Kasumi-1 (cell line): ENCODE measurements at regions not wholly inside any gene's neighbourhood (a gene's known extent, or its start where the extent isn't known, plus 50 kb on each side); places are given as distances from the start of the nearest gene placed in this dataset.
"Not testable (repeated sequence)": the region's sequence is repeated elsewhere in the genome, so short reads cannot be mapped to it uniquely, and the experiment has no call there.

Source experiments
- DNase-seq, 2 experiments: peaks; one replicate each; lab custom pipeline; 2025; lab: John Stamatoyannopoulos, UW

GRCh38 chr7:46071601-46072000 lies 150.5 kb upstream of the IGFBP3 start:
- DNase-seq: no peak

GRCh38 chr7:46071076-46071475 lies 150.0 kb upstream of the IGFBP3 start:
- DNase-seq: no peak

DNA sequence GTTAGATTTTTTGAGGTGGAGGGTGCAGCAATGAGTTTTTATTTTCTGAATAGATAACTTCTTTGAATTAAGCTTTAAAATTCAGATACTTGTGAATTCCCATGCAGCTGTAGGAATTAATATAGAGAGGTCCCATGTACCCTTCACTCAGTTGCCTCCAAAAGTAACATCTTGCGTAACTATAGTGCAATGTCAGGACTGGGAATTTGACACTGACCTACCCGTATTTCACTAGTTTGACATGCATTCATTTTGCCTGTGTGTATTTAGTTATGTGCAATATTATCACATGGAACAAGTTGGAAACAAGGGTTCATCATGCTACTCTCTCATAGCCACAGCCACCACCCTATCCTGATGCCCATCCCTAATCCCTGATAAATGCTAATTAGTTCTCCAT lies 147.1 kb upstream of the IGFBP3 start:
- no peak for DNase-seq

DNA sequence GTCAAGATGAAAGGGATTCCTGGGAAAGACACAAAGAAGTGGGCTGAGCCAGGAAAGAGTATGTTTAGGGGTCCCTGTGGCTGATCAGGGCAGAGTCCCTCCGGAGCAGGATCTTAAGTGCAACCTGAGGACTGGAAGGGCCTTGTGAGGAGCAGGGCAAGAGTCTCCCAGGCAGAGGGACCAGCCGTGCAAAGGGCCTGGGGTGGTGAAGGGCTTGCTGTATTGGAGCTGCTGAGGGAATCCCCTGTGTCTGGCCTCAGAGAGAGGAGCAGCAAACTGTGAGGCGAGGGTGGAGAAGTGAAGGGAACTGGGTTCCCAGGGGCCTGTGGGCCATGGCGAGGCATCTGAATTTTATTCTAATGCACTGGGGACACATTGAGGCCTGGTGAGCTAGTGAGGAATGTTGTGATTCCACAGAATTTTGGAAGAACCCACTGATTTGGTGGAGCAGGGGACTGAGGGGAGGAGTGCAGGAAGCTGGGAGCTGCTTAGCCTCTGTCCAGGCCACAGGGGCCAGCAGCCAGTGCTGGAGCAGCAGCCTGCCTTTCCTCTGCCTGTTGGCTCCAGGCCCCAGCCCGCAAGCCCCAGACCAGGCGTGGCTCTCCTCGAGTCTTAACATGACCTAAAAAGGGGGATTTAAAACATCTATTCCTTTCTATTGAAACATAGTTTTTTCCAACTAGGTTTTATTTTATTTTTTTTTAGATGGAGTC lies 138.4 kb upstream of the IGFBP3 start:
- DNase-seq: no peak

DNA sequence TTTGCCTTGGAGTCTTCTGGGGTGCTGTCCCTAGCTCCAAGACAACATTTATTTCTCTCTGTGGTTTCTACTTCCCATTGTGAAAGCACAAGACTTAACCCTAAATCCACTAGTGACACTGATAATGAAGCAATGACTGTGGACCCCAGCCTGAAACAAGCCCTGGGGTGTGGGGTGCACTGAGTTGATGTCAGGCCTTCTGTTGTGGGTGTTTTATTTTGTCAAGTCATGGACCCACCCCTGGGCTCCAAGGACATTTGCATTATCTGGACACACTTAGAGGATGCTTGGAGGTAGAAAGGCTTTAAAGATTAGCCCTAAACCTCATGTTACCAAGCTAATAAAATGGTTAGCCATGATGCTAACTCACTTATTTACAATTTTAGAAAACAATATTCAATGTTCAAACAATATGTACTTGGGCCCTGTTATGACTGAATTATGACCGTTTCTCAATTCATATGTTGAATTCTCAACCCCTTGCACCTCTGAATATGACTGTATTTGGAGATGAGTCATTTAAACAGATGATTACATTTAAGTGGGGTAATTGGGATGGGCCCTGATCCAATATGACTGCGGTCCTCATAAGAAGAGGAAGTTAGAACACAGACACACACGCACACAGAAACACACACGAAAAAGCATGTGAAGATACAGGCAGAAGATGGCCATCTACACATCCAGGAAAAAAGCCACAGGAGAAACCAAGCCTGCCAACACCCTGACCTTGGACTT lies 137.2 kb upstream of the IGFBP3 start:
- DNase-seq: no peak

- DNase-seq: no peak
These were observed 133.8 kb upstream of the IGFBP3 start for GRCh38 chr7:46054915-46055314.

DNA sequence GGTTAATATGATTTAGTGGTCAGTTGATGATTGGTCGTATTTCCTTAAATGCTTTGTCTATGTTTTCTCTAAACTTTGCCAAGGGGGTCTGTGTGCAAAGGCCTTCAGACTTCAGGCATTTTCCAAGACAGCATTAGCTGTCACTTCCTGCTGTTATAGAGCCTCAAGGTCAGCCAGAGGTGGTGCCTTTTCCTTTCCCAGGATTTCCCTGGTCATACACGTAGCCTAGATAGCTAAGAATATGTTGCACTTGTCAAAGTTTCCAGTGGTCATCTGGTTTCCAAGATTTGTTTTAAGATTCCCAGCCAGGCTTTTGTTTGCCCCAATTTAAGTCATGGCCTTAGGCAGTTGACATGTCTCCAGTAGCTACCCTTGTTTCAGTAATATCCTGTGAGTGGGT lies 133.2 kb upstream of the IGFBP3 start:
- no peak for DNase-seq

- DNase-seq: no peak
These were observed 126.5 kb upstream of the IGFBP3 start for GRCh38 chr7:46047581-46047980.

- DNase-seq: not testable (repeated sequence)
These were observed 122.3 kb upstream of the IGFBP3 start for GRCh38 chr7:46043338-46043737.

DNA sequence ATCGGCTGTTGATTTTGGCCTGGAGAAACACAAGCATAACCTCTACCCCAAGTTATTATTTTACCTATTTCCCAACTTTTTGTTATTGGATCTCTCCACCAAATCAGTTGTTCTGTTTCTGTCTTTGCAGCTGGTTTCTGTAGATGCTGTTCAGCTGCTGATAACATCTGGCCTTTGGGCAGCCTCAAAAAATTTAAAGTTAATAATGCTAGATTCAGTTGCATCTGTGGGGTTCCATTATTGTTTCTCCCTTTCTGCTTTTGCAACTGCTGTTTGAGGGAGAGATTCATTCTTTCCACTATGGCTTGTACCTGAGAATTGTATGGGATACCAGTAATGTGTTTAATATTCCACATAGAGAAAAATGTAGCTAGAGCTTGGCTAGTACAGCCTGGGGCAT lies 118.7 kb upstream of the IGFBP3 start:
- DNase-seq: not testable (repeated sequence)

DNA sequence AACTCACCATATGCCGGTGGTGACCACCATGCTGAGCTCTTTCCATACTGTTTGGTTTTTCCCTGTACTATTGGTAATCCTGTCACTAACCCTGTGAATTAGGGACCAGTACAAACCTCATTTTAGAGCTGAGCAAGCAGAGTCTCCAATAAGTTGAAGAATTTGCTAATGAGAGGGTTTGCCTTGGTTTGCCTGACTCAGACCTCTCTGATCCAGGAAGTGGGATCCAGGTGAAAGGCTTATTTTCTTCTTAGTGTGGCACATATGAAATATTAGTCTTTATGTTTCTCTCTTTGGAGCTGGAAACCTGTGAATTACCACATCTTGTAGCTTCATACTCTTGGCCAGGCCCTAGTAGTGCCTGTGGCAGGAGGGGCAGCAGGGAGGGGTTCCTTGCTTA lies 114.1 kb upstream of the IGFBP3 start:
- DNase-seq: no peak

DNA sequence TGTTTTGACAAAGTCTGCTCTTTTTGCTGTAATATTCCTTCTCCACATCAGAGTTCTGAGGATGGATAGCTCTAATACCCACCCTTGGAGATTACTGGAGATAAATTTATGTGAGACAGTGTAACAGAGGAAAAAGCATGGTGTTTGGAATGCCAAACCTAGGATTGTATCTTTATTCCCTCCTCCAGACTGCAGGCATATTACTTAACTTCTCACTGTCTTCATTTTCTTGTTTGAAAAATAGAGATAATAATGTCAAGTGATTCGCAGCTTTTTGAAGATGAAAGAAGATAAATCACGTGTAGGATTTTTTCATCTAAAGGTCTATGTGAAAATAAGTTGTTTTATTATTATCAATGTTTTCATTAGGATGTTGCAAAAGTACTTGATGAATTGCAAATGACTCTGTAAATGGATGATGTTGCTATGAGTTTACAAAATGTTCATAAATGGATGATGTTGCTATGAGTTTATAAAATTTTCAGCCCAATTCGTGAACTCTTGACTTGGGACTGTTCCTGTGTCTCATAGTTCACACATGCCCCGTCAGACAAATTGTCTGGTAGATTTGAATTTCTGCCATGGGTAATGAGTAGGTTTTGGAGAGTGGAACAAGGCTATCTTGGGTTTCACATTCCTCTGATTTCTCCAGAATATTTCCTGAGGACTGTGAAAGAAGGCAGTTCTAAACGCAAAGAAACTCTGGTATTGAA lies 113.1 kb upstream of the IGFBP3 start:
- no peak for DNase-seq

DNA sequence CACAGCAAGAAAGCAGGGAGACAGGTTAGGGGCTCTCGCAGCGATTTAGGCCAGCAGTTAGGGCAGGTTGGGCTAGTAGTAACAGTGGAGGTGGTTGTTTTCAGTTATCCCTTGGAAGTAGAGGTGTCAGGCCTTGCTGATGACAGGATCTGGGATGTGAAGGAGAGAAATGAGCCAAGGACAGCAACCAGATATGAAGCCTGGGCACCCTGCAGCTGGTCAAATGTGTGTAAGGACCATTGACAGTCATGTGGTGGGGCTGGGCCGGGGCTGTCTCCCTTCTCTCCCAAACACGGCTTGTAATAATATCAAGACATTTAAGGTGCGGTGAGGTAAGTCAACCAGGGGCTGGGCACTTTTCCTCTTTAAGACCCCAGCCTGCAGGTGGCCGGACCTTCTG lies 112.5 kb upstream of the IGFBP3 start:
- no peak for DNase-seq

DNA sequence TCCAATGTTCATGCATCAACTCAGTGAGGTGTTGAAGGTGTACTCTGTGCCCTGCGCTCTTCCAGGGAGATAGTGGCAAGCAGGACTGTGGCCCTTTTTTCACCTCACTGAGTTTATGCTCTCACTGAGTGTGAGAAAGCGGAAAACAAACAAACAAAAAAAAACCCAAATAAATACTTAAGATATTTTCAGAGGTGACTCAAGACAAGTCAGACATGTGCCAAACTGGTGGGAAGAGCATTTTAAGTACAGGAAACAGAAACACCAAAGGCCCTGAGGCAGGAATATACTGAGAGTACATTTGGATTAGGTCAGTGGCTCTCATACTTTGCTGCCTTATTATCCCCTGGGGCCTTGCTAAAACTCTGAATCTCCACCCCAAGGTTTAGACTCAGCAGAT lies 111.9 kb upstream of the IGFBP3 start:
- DNase-seq: no peak

GRCh38 chr7:46032353-46032752 lies 111.3 kb upstream of the IGFBP3 start:
- DNase-seq: no peak

GRCh38 chr7:46029111-46029704 lies 108.1 kb upstream of the IGFBP3 start:
- no peak for DNase-seq

DNA sequence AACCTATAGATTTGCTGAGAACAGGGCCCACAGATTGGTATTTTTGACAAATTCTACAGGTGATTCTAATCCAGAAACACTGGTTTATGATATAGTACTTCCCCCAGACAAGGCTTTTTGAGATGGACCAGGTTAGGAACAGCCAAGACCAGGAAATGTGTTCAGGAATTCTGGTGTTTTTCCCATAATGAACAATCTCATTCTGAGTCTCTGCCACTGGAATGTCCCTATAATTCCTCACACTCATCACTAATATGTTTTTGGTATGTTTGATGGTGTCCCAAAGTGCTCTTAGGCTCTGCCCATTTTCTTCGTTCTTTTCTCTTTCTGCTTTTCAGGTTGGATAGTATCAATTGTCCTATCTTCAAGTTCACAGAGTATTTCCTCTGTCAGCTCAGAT lies 107.2 kb upstream of the IGFBP3 start:
- DNase-seq: no peak

DNA sequence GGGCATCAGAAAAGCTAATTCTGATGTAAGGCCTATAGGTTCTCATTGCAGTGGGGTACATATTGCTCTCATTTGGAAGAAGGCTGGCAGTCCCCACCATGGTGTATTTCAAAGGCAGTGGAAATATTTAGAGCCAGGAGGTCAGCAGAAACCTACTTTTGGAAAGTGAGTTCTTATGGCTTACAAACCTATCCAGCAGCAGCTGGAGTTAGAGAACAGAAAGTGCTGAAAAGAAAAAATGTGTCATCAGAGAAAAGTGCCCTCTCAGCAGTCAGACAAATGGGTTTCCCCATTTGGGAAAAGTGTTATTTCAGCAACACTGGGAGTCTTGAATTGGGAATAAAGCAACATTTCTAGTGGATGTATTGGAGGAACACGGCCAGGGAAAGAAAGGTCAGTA lies 105.7 kb upstream of the IGFBP3 start:
- DNase-seq: no peak

DNA sequence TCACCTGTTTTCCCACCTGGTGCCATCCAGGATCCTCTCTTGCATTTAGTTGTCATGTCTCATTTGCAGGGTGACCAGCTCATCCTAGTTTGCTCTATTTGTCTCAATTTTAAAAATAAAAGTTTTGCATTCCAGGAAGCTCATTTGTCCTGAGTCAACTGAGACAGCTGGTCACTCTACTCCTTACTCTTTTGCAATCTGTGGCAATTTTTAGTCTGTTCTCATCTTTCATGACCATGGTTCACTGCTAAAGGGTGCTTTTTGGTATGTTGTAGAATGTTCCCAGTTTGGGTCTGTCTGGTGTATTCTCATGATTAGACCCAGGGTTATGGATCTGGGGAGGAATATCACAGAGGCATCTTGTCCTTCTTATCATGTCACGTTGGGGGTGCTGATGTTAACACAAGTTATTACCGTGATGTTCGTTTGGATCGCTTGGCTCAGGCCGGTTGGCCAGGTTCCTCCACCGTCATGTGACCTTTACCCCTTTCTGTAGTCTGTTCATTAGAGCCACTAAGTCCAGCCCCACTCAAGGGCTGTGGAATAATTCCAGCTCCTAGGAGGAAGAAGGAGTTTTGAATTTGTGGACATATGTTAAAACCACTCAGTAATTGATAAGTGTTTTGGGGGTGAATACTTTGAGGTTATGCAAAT lies 103.3 kb upstream of the IGFBP3 start:
- DNase-seq: no peak

DNA sequence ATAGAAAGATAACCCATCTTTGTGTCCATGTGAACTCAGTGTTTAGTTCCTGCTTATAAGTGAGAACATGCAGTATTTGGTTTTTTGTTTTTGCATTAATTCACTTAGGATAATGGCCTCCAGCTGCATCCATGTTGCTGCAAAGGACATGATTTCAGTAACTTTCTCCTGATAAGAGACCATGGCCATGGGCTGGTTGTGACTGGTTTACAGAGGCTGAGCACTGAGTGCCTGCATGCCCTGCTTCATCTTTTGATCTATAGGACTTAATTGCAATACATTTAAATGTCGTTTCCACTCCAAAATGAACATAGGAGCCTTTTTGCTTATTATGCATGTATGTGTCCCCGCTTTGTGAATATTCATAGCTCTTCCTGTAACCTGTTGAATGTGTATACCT lies 101.3 kb upstream of the IGFBP3 start:
- no peak for DNase-seq

DNA sequence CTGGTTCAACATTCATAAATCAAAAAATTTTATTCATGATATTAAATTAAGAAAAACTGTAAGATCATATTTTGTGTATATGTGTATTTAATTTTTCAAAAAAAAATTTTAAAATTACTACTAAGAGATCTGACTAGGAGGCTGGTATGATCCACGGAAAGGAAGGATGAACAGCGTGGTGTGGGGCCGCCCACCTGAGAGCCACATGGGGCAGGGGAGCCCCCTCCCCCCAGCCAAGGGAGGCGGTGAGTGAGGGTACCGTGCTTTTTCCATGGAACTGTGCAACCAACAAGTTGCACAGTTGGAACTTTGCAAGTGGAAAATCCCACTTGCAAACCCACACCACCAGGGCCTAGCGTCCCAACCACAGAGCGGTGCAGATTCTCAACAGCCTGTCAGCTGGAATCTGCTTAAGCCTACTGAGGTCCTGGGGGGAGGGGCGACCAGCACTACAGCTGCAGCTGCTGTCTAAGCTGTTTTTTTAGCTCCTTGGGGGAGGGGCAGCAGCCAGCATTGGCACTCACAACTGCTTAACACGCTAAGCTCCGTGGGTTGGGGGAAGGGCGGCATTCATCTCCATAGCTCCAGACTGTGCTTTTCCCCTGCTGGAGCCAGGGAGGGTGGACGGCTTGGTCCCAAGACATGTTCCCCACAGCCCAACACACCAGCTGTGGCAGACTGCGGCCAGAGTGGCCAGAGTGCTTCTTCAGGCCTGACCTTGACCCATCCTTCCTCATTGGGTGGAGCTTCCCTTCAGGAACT lies 94.2 kb upstream of the IGFBP3 start:
- DNase-seq: no peak
